ENCODE measurements at regions not wholly inside any gene's neighbourhood (a gene's known extent, or its start where the extent isn't known, plus 50 kb on each side); places are given as distances from the start of the nearest gene placed in this dataset.

DNA sequence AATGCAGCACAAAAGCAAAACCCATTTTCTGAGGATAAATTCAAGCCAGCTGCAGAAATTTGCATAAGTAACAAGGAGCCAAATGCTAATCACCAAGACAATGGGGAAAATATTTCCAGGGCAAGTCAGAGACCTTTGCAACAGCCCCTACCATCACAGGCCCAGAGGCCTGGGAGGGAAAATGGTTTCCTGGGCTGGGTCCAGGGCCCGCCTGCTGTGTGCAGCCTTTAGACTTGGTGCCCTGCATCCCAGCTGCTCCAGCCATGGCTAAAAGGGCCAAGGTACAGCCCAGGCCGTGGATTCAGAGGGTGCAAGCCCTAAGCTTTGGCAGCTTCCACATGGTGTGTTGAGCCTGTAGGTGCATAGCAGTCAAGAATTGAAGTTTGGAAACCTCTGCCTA lies 309.5 kb upstream of the SGCG start:
- FAIRE-seq (no peak), DNase-seq (ENCODE audit: low read depth in 1 of 2, low spot score in 2 of 2) (no peak)
- Histone ChIP-seq H4K8ac (ENCODE audit: extremely low read depth, insufficient read depth, low read length) (no peak overlapping the region), H3K23ac (ENCODE audit: insufficient read length) (no peak overlapping the region), H3K56ac (replicated peaks; ENCODE audit: insufficient read length, low read depth, low read length) (no peak overlapping the region), H2BK12ac (ENCODE audit: low read depth, low read length) (no peak overlapping the region), H2BK20ac (ENCODE audit: low read length) (no peak overlapping the region), H3K4me1 (replicated peaks in 1 of 4; ENCODE audit: control insufficient read depth in 3 of 4, insufficient read depth in 4 of 4, low read length in 3 of 4) (no peaks in the 10 kb centered on the region), H3K4me3 (ENCODE audit: extremely low read depth in 1 of 4, insufficient read depth in 2 of 4, low read depth in 3 of 4, low read length in 4 of 4) (no peak overlapping the region), H2BK5ac (ENCODE audit: low read depth, low read length) (no peak overlapping the region), H3K23me2 (ENCODE audit: low read depth, low read length) (peaks cover 2% of the 10 kb centered on the region; the same call in 1 of the 2 replicates), H4K20me1 (replicated peaks in 1 of 2; ENCODE audit: control insufficient read depth in 1 of 2, insufficient read depth in 2 of 2, low read length in 2 of 2) (no peaks in the 10 kb centered on the region), H3K9ac (replicated peaks in 1 of 4; ENCODE audit: extremely low read depth in 1 of 4, low read depth in 3 of 4, low read length in 3 of 4) (no peak overlapping the region), H3K36me3 (ENCODE audit: control insufficient read depth in 2 of 4, insufficient read depth in 4 of 4, low read length in 3 of 4) (peaks cover 0 to 10% (median 0%) of the 10 kb centered on the region in 4 experiments; a peak in 2 of 8 replicates), H3K79me1 (ENCODE audit: low read depth, low read length) (no peaks in the 10 kb centered on the region), H3K14ac (ENCODE audit: insufficient read length) (no peak overlapping the region), H4K91ac (replicated peaks; ENCODE audit: insufficient read length, low read length) (no peak overlapping the region), H3K79me2 (ENCODE audit: control insufficient read depth in 1 of 2, insufficient read depth in 2 of 2, low read length in 2 of 2) (no peaks in the 10 kb centered on the region), H3K4ac (replicated peaks; ENCODE audit: insufficient read length, low read depth, low read length) (no peak overlapping the region), H2BK15ac (ENCODE audit: low read length) (no peak overlapping the region), H3K18ac (ENCODE audit: extremely low read depth, low read length) (no peak overlapping the region), H2BK120ac (replicated peaks; ENCODE audit: low read depth, low read length) (no peak overlapping the region), H3K27ac (ENCODE audit: low read depth, low read length) (no peak overlapping the region), H4K5ac (ENCODE audit: insufficient read length, low read depth, low read length) (no peak overlapping the region), H2AK5ac (ENCODE audit: low read depth, low read length) (no peak overlapping the region), H3K4me2 (ENCODE audit: insufficient read depth in 1 of 2, low read depth in 2 of 2, low read length in 2 of 2) (no peak overlapping the region), H3K9me3 (ENCODE audit: insufficient read depth in 2 of 2, low read depth in 1 of 2, low read length in 1 of 2) (peaks cover 9 to 13% of the 10 kb centered on the region in 2 experiments; a peak in 2 of 4 replicates), H2AFZ (ENCODE audit: low read length) (no peak overlapping the region), H3K27me3 (replicated peaks in 1 of 4; ENCODE audit: control insufficient read depth in 3 of 4, extremely low read depth in 1 of 4, insufficient read depth in 3 of 4, low read length in 3 of 4) (no peaks in the 10 kb centered on the region)
- ChIA-PET CTCF (ENCODE audit: partially characterized antibody) (no interaction called here), POLR2A (ENCODE audit: partially characterized antibody) (interaction anchor here (1.6 kb wide), 1 partner anchor 12 kb away, joined by 3 read pairs; no protein-coding TSS in a partner anchor)
- TF ChIP-seq TAF7 (optimal IDR thresholded peaks at IDR 0.05; ENCODE audit: borderline replicate concordance, low read depth, low read length) (no peak), SUZ12 (IDR thresholded peaks at IDR 0.05; ENCODE audit: low read length) (no peak), EZH2 (IDR thresholded peaks at IDR 0.05; ENCODE audit: low read depth, low read length, severe bottlenecking) (no peak), ZNF274 (IDR thresholded peaks at IDR 0.05; ENCODE audit: borderline replicate concordance, extremely low read depth, low read length) (no peak), POLR2A (IDR thresholded peaks at IDR 0.05; ENCODE audit: control extremely low read depth in 1 of 2, low read depth in 2 of 2, low read length in 2 of 2) (no peak), EP300 (IDR thresholded peaks at IDR 0.05; ENCODE audit: borderline replicate concordance in 1 of 2, low read depth in 2 of 2, low read length in 2 of 2) (no peak), CREB1 (IDR thresholded peaks at IDR 0.05) (no peak), TCF12 (IDR thresholded peaks at IDR 0.05; ENCODE audit: low read depth, low read length) (no peak), YY1 (IDR thresholded peaks at IDR 0.05; ENCODE audit: low read depth, low read length) (no peak), RXRA (IDR thresholded peaks at IDR 0.05; ENCODE audit: insufficient read depth, low read depth, low read length) (no peak), BRCA1 (IDR thresholded peaks at IDR 0.05; ENCODE audit: low read depth, low read length) (no peak), TAF1 (IDR thresholded peaks at IDR 0.05; ENCODE audit: low read depth, low read length) (no peak), GTF2F1 (IDR thresholded peaks at IDR 0.05; ENCODE audit: borderline replicate concordance, low read depth, low read length) (no peak), JUN (IDR thresholded peaks at IDR 0.05; ENCODE audit: low read depth, low read length) (no peak), SAP30 (IDR thresholded peaks at IDR 0.05; ENCODE audit: insufficient read depth, insufficient replicate concordance, low read length) (no peak), POU5F1 (IDR thresholded peaks at IDR 0.05; ENCODE audit: low read depth, low read length) (no peak)
- WGBS, 2 experiments (ENCODE audit: extremely low coverage in 1 of 2, insufficient coverage in 1 of 2, insufficient read length in 1 of 2, insufficient replicate concordance in 2 of 2, low coverage in 1 of 2, low lambda C conversion rate in 2 of 2, missing lambda C conversion rate in 1 of 2): 58% methylated on average over 2 of the region's 2 CpGs; no CpG with 5 or more reads in 1 of the 2 experiments
